Activated CD4-positive, alpha-beta memory T cell treated with anti-CD3 and anti-CD28 coated beads for 36 hours (primary cell): ENCODE measurements at regions not wholly inside any gene's neighbourhood (a gene's known extent, or its start where the extent isn't known, plus 50 kb on each side); places are given as distances from the start of the nearest gene placed in this dataset.

ENCODE experiments used
- CTCF ChIA-PET: fragments of 350-600 bp; sonication (Branson Sonifier 250); formaldehyde crosslinking; loops from one replicate; lab custom pipeline; 2021; ENCODE audit warnings: antibody characterized with exemption, inconsistent platforms; lab: Charles Lee
- POLR2A ChIA-PET: fragments of 350-600 bp; sonication (Branson Sonifier 250); formaldehyde crosslinking; loops from one replicate; lab custom pipeline; 2021; ENCODE audit warnings: antibody characterized with exemption; lab: Charles Lee
- DNase-seq: peaks from one replicate; pipeline ENCODE4 v3.0.0-alpha.2; 2020
- H3K27ac Mint-ChIP-seq: one replicate; pipeline ENCODE4 v1.8.0; 2021; ENCODE audit warnings: mixed read lengths
- H3K27me3 Mint-ChIP-seq: one replicate; pipeline ENCODE4 v1.8.0; 2021; ENCODE audit warnings: mixed read lengths
- H3K36me3 Mint-ChIP-seq: one replicate; pipeline ENCODE4 v1.8.0; 2021; ENCODE audit warnings: mixed read lengths
- H3K4me1 Mint-ChIP-seq: one replicate; pipeline ENCODE4 v1.8.0; 2021; ENCODE audit warnings: low read depth, mixed read lengths
- H3K4me3 Mint-ChIP-seq: one replicate; pipeline ENCODE4 v1.8.0; 2021; ENCODE audit warnings: mild to moderate bottlenecking, mixed read lengths
- H3K9me3 Mint-ChIP-seq: one replicate; pipeline ENCODE4 v1.8.0; 2021; ENCODE audit warnings: mixed read lengths
- intact Hi-C: fragments of 100-400 bp; cut with micrococcal nuclease; formaldehyde crosslinking; loops from one replicate; pipeline ENCODE4 v1.15.1; 2023

DNA sequence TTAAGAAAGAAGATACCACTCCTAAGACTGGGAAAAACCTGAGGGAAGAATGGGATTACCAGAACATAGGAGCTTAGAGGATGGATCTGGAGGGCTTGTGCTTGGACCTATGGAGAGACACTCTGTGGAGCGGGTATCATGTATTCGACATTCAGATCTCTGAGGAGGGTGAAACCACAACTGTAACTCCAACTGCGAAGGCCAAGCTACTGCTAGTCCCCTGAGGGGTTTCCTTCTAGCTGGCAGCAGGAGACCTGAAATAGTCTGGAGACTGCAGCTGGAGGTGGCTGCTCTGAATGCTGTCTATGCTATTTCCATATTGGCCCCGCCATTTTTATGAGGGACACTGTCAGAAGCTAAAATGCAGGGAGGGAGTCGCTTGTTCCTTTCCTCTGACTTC is 462.3 kb downstream of the PTPRC start:
- Mint-ChIP-seq H3K27ac (no peak overlapping the region), H3K9me3 (peaks cover 11% of the 10 kb centered on the region), H3K4me1 (no peaks in the 10 kb centered on the region), H3K4me3 (no peak overlapping the region), H3K27me3 (no peaks in the 10 kb centered on the region), H3K36me3 (peaks cover 4% of the 10 kb centered on the region)
- CTCF ChIA-PET, result no interaction called here
- POLR2A ChIA-PET, result no interaction called here
- no peak for DNase-seq
- intact Hi-C loops, result no loop called here

DNA sequence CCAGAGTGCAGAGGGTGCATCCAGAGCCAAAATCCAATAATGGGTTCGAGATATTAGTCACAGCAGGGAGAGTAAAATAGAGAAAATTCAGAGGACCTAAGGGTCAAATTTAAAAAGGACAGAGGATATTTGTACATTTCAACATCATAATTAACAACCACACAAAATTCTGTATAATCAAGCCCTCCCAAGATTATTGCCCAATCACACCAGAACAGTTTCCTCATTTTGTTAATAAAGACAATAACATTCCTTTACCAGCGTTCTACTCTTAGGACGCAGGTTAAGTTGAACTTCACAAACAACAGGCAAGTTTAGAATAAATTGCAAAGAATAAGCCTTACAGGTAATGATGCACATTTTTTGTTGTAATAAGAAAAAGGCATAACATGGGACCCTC is 462.8 kb downstream of the PTPRC start:
- POLR2A ChIA-PET, result no interaction called here
- Mint-ChIP-seq H3K4me3 (no peak overlapping the region), H3K9me3 (peaks cover 15% of the 10 kb centered on the region), H3K27ac (no peak overlapping the region), H3K4me1 (no peaks in the 10 kb centered on the region), H3K36me3 (peaks cover 7% of the 10 kb centered on the region), H3K27me3 (no peaks in the 10 kb centered on the region)
- CTCF ChIA-PET, result no interaction called here
- intact Hi-C loops, result no loop called here
- no peak for DNase-seq

DNA sequence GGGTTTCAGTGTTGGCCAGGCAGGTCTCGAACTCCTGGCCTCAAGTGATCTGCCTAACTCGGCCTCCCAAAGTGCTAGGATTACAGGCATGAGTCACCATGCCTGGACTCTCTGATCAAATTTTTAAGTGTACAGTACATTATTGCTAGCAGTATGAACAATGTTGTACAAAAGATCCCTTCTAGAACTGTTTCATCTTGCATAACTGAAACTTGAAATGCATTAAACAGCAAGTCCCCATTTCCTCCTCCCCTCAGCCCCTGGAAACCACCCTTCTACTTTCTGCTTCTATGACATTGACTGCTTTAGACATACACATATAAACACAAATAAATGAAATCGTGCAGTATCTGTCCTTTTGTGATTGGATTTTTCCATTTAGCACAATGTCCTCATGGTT is 463.4 kb downstream of the PTPRC start:
- ChIA-PET POLR2A (no interaction called here), CTCF (no interaction called here)
- no peak overlapping the region for H3K27ac Mint-ChIP-seq
- intact Hi-C loops, result no loop called here
- no peaks in the 10 kb centered on the region for H3K27me3 Mint-ChIP-seq
- H3K4me3 Mint-ChIP-seq, result no peak overlapping the region
- no peak for DNase-seq
- peaks cover 7% of the 10 kb centered on the region for H3K36me3 Mint-ChIP-seq
- peaks cover 15% of the 10 kb centered on the region for H3K9me3 Mint-ChIP-seq
- no peaks in the 10 kb centered on the region for H3K4me1 Mint-ChIP-seq

DNA sequence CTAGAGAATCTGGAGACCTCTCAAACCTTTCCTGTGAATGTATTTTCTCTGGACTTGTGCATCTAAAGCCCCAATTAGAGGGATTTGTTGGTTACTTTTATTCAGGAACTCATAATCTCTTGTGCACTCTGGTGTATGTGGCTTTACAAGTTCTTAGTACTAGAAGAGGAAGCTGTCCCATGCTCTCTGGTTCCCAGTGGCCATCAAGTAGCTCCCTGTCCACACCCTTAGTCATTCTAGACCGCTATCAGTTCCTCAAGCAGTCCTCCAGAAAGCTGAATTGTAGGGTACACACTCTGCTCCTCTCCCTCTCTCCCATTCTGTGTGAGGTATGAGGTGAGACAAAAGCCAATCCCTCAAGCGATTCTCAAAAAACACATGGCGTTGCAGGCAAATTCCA is 470.3 kb downstream of the PTPRC start:
- ChIA-PET CTCF (no interaction called here), POLR2A (no interaction called here)
- Mint-ChIP-seq H3K27me3 (no peaks in the 10 kb centered on the region), H3K36me3 (peaks cover 7% of the 10 kb centered on the region), H3K4me1 (no peaks in the 10 kb centered on the region), H3K4me3 (no peak overlapping the region), H3K9me3 (peaks cover 18% of the 10 kb centered on the region), H3K27ac (no peak overlapping the region)
- DNase-seq, result no peak
- intact Hi-C loops, result no loop called here

DNA sequence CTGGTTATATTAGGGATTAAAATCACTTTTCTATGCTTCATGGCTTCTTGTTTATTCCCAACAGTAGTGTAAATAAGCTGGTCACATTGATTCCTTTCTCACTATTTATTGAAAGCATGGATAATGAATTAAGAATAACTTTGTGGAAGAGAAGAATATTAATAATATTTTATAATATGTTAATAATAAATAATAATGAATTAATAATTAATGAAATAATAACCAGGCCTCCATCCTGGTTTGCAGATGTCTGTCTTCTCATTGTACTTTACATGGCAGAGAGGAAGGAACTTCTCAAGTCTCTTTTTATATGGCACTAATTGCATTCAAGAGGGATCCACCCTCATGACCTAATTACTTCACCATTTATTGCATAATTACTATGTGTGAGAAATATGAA is 473.5 kb downstream of the PTPRC start:
- H3K27me3 Mint-ChIP-seq, result no peaks in the 10 kb centered on the region
- POLR2A ChIA-PET, result no interaction called here
- DNase-seq, result no peak
- intact Hi-C loops, result loop anchor here (2.0 to 5.0 kb wide), 3 partner anchors 130 to 354 kb away; no protein-coding TSS in a partner anchor
- CTCF ChIA-PET, result interaction anchor here (0.6 to 3.2 kb wide), 50 partner anchors 8 to 850 kb away, joined by 3 to 27 read pairs (median 4); no protein-coding TSS in a partner anchor
- H3K4me1 Mint-ChIP-seq, result no peaks in the 10 kb centered on the region
- no peak overlapping the region for H3K27ac Mint-ChIP-seq
- H3K36me3 Mint-ChIP-seq, result no peaks in the 10 kb centered on the region
- peaks cover 8% of the 10 kb centered on the region for H3K9me3 Mint-ChIP-seq
- H3K4me3 Mint-ChIP-seq, result no peak overlapping the region

DNA sequence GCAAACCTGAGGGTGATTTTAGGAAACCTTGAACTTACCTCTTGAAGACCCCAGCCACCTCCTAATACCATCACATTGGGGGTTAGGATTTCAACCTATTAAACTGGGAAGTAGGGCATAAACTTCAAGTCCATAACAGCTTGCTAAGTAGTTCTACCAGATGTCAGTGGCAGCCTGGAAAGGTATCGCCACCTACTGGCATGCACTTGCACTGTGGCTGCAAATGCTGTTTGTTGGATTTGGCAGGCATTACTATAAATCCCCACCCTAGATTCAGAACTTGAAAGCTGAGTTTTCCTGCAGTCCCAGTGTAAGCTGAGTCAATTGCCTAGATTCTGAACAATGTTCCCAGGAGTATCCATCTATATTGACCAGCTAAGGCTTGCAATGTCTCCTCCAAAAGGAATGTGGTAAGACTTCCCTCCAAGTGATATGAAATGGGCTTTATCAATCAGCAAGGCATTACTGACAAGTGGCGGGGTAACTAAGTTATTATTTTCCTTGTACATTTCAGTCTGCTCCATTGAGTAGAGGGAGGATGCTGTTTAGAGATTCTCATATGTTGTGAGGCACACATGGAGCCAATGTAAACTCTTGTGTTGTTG is 474.5 kb downstream of the PTPRC start:
- H3K9me3 Mint-ChIP-seq, result peaks cover 6% of the 10 kb centered on the region
- POLR2A ChIA-PET, result no interaction called here
- intact Hi-C loops, result loop anchor here (1.0 to 5.0 kb wide), 4 partner anchors 129 to 355 kb away; no protein-coding TSS in a partner anchor
- H3K4me3 Mint-ChIP-seq, result no peak overlapping the region
- CTCF ChIA-PET, result interaction anchor here (0.6 to 3.2 kb wide), 64 partner anchors 8 to 851 kb away, joined by 3 to 27 read pairs (median 4); no protein-coding TSS in a partner anchor
- no peaks in the 10 kb centered on the region for H3K4me1 Mint-ChIP-seq
- no peaks in the 10 kb centered on the region for H3K27me3 Mint-ChIP-seq
- no peak overlapping the region for H3K27ac Mint-ChIP-seq
- H3K36me3 Mint-ChIP-seq, result no peaks in the 10 kb centered on the region
- peak; percentile 80 for DNase-seq

DNA sequence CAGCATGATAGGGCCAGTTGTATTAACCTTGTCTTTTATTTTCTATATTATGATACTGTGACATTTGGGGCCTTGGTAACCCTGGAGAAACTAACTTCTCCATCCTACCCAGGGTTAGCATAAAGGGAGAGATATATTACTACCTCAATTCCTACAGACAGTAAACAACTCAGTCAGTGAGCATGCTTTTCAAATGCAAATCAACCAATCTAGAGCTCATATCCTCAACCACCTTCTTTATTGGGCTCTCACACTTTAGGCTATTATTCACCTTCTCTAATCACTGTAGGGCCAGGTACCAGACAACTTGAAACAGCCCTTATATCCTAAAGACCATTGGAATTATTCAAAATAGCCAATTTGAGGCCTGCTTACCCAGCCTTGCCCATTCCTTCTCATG is 477.6 kb downstream of the PTPRC start:
- Mint-ChIP-seq H3K27me3 (no peaks in the 10 kb centered on the region), H3K36me3 (no peaks in the 10 kb centered on the region), H3K9me3 (peaks cover 6% of the 10 kb centered on the region), H3K27ac (no peak overlapping the region), H3K4me1 (no peaks in the 10 kb centered on the region), H3K4me3 (no peak overlapping the region)
- CTCF ChIA-PET, result no interaction called here
- DNase-seq, result no peak
- POLR2A ChIA-PET, result no interaction called here
- intact Hi-C loops, result no loop called here

DNA sequence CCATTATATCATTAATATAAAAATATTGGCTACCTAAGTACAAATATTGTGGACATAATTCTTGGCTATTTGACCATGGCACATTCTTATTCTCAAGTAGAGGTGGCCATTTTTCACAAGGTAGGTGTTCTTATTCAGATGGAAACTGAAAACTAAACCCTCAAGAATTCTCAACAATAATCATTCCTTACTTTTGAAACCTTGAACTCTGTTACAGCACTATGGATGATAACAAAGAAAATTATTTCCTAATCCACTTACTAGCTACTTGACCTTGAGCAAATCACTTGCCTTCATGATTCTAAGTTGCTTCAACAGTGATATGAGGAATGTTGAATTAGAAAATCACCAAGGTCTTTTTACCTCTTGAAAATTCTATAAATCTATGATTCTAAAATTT is 482.2 kb downstream of the PTPRC start:
- H3K27me3 Mint-ChIP-seq, result no peaks in the 10 kb centered on the region
- H3K27ac Mint-ChIP-seq, result no peak overlapping the region
- no peak for DNase-seq
- H3K4me1 Mint-ChIP-seq, result no peaks in the 10 kb centered on the region
- H3K9me3 Mint-ChIP-seq, result no peaks in the 10 kb centered on the region
- POLR2A ChIA-PET, result no interaction called here
- no peaks in the 10 kb centered on the region for H3K36me3 Mint-ChIP-seq
- CTCF ChIA-PET, result interaction anchor here (1.4 kb wide), 1 partner anchor 8 kb away, joined by 10 read pairs; no protein-coding TSS in a partner anchor
- intact Hi-C loops, result no loop called here
- no peak overlapping the region for H3K4me3 Mint-ChIP-seq

DNA sequence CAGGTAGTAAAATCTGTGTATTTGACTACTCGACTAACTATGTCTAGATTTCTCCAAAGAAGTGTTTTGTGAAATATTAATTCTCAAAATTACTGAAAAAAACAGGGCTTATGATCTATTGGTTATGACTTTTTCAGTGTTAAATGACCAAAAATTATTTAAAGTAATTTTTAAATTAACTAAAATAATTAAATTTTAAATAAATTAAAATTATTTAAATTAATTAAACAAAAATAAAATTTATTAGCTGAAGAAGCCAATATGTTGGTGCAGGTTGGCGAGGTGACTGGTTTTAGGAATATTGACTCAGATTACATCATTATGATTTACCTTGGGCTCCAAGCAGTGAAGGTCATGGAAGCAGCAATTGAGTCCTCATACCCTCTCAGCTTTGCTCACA is 483.2 kb downstream of the PTPRC start:
- Mint-ChIP-seq H3K4me3 (no peak overlapping the region), H3K9me3 (no peaks in the 10 kb centered on the region), H3K4me1 (no peaks in the 10 kb centered on the region), H3K36me3 (no peaks in the 10 kb centered on the region), H3K27me3 (no peaks in the 10 kb centered on the region), H3K27ac (no peak overlapping the region)
- ChIA-PET POLR2A (no interaction called here), CTCF (interaction anchor here (0.7 to 1.4 kb wide), 4 partner anchors 9 to 362 kb away, joined by 3 to 10 read pairs (median 4); no protein-coding TSS in a partner anchor)
- intact Hi-C loops, result no loop called here
- no peak for DNase-seq

DNA sequence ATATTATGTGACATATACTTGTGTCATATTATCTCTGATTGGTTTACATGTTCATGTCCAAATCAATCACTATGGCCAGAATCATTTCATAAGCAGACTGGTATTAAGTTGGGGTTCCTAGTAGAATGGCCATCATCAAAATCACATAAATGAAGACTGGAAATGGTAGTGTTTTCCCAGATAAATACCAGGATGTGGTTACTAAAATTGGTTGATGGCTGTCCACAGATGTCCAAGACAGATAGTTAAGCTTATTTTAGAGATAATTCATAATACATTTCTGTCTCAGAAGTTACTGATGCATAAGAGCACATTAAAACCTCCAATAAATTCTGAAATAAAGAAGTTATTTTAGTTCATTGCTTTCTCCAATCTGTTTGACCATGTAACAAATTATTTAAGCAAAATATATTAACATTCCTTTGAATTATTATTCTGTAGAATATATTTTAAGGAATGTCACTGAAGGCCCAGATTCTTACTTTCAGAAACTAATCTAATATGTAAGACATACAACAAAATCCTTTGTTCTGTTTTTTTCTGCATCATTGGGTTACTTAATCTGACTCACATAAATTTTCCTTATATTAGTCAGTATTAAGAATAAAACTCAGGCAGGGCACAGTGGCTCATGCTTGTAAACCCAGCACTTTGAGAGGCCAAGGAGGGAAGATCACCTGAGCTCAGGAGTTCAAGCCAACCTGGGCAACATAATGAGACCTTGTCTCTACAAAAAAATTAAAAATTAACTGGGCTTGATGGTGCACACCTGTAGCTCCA is 483.9 kb downstream of the PTPRC start:
- ChIA-PET CTCF (interaction anchor here (0.7 to 5.0 kb wide), 4 partner anchors 10 to 363 kb away, joined by 3 to 19 read pairs (median 4); no protein-coding TSS in a partner anchor), POLR2A (no interaction called here)
- Mint-ChIP-seq H3K4me1 (no peaks in the 10 kb centered on the region), H3K27ac (no peak overlapping the region), H3K9me3 (no peaks in the 10 kb centered on the region), H3K27me3 (no peaks in the 10 kb centered on the region), H3K36me3 (no peaks in the 10 kb centered on the region), H3K4me3 (no peak overlapping the region)
- no peak for DNase-seq
- intact Hi-C loops, result no loop called here

DNA sequence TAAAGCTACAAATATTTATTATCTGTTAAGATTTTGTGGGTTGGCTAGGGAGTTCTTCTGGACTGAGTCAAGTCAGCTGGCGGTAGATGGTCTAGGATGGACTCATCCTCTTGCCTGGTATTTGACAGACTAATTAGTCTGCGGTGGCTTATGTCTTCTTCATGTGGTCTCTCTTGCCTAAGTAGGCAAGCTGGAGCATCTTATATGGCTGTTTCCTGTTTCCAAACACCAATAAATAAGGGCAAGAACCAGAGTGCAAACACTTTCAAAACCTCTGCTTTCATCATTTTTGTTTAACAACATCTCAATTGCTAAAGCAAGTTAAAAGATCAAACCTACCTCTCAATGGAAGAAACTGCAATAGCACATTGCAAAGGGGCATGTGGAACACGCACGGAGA is 484.8 kb downstream of the PTPRC start:
- Mint-ChIP-seq H3K27ac (no peak overlapping the region), H3K4me3 (no peak overlapping the region), H3K36me3 (no peaks in the 10 kb centered on the region), H3K4me1 (no peaks in the 10 kb centered on the region), H3K9me3 (no peaks in the 10 kb centered on the region), H3K27me3 (no peaks in the 10 kb centered on the region)
- ChIA-PET CTCF (interaction anchor here (5.0 kb wide), 1 partner anchor 10 kb away, joined by 19 read pairs; no protein-coding TSS in a partner anchor), POLR2A (no interaction called here)
- no peak for DNase-seq
- intact Hi-C loops, result no loop called here

DNA sequence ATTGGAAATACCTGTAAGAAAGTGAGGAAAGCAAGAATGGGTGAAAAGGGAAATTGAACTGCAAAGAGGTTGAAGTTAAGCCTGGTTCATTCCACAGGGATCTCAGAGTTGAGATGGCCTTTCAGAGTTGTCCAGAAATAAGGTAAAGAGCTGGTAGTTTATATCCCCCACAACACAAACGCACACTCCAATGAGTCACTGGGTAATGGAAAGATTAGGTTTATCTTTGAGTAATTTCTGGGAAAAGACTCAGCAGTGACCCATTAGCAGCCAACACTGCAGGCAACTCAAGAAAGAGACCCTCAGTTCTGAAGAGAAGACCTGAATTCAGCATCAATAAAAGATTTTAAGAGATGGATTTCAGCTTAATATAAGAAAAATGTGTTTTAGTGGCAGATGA is 485.5 kb downstream of the PTPRC start:
- Mint-ChIP-seq H3K27ac (no peak overlapping the region), H3K4me3 (no peak overlapping the region), H3K36me3 (no peaks in the 10 kb centered on the region), H3K27me3 (no peaks in the 10 kb centered on the region), H3K9me3 (no peaks in the 10 kb centered on the region), H3K4me1 (no peaks in the 10 kb centered on the region)
- POLR2A ChIA-PET, result no interaction called here
- DNase-seq, result no peak
- intact Hi-C loops, result no loop called here
- CTCF ChIA-PET, result interaction anchor here (5.0 kb wide), 1 partner anchor 11 kb away, joined by 19 read pairs; no protein-coding TSS in a partner anchor
